GM06990 (cell line): ENCODE measurements at regions not wholly inside any gene's neighbourhood (a gene's known extent, or its start where the extent isn't known, plus 50 kb on each side); places are given as distances from the start of the nearest gene placed in this dataset.

ENCODE experiments used
- DNase-seq: peaks from one replicate; pipeline ENCODE4 v3.0.0-alpha.2; 2011; ENCODE audit not compliant: insufficient read length; ENCODE audit errors: extremely low read depth
- H3K27me3 ChIP-seq: replicated peaks from 2 replicates; pipeline ENCODE4 v1.6.0; 2011; ENCODE audit warnings: low read length; ENCODE audit not compliant: control insufficient read depth, insufficient read depth
- H3K36me3 ChIP-seq: 2 replicates; pipeline ENCODE4 v1.5.1; 2011; ENCODE audit warnings: low read length; ENCODE audit not compliant: control insufficient read depth, insufficient read depth
- H3K4me3 ChIP-seq: replicated peaks from 2 replicates; pipeline ENCODE4 v1.5.1; 2011; ENCODE audit warnings: low read depth, mild to moderate bottlenecking, control low read depth, low read length
- CTCF ChIP-seq: IDR thresholded peaks from 2 replicates; pipeline ENCODE4 v1.5.1; 2011; ENCODE audit warnings: low read length, control low read depth, mild to moderate bottlenecking, inconsistent platforms; ENCODE audit not compliant: insufficient read depth, poor library complexity, severe bottlenecking

GRCh38 chr9:12961276-12961809 lies 186.5 kb downstream of the LURAP1L start:
- TF ChIP-seq CTCF, result no peak
- no peak overlapping the region for H3K4me3 ChIP-seq
- DNase-seq, result no peak
- H3K27me3 ChIP-seq, result no peaks in the 10 kb centered on the region
- no peaks in the 10 kb centered on the region for H3K36me3 ChIP-seq

GRCh38 chr9:12963537-12963936 lies 188.7 kb downstream of the LURAP1L start:
- no peak for DNase-seq
- Histone ChIP-seq H3K4me3 (no peak overlapping the region), H3K27me3 (no peaks in the 10 kb centered on the region), H3K36me3 (no peaks in the 10 kb centered on the region)
- TF ChIP-seq CTCF, result no peak

DNA sequence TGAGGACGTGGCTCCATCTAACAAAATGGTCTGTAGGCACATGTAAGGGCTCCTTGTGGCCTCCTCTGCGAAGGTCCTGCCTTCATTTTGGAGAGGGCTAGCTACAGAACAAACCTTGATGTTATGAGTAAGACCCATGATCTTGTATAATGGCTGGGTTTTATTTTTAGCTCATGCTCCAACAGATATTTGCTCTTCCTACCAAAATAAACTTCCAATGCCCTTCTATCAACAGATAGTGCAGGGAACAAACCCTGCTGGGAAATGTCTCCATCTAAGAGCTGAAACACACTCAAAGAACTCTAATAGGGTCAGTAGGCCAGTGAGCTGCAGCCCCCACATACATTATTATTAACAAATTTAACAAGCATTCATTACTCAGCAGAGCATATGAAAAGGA lies 189.5 kb downstream of the LURAP1L start:
- no peak for TF ChIP-seq CTCF
- no peaks in the 10 kb centered on the region for H3K27me3 ChIP-seq
- no peak overlapping the region for H3K4me3 ChIP-seq
- no peak for DNase-seq
- no peaks in the 10 kb centered on the region for H3K36me3 ChIP-seq

DNA sequence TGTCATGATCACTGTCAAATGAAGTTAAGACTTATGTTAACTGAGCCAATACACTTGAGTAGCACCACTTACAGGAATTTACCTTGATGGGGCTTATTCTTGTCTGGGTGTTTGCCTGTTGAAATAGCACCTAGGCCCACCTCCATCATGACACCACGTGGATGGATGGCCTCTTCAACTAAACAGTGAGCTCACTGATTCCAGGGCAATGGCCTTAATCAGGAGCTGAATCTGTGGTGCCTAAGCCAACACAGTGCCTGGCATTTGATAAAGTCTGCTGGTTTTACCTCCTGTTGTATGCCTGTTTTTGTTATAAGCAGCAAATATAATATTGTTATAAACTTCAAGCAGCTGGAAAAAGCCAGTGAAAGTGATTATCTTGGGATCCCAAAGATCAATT lies 190.5 kb downstream of the LURAP1L start:
- H3K36me3 ChIP-seq, result no peaks in the 10 kb centered on the region
- H3K27me3 ChIP-seq, result no peaks in the 10 kb centered on the region
- H3K4me3 ChIP-seq, result no peak overlapping the region
- DNase-seq, result no peak
- no peak for TF ChIP-seq CTCF

GRCh38 chr9:12968093-12968492 lies 193.3 kb downstream of the LURAP1L start:
- H3K4me3 ChIP-seq, result no peak overlapping the region

More at GRCh38 chr9:12968093-12968492, 193.3 kb downstream of the LURAP1L start:
- Histone ChIP-seq H3K36me3 (no peaks in the 10 kb centered on the region), H3K27me3 (no peaks in the 10 kb centered on the region)
- no peak for DNase-seq
- TF ChIP-seq CTCF, result no peak
